ENCODE measurements at regions not wholly inside any gene's neighbourhood (a gene's known extent, or its start where the extent isn't known, plus 50 kb on each side); places are given as distances from the start of the nearest gene placed in this dataset.
"Not testable (repeated sequence)": the region's sequence is repeated elsewhere in the genome, so short reads cannot be mapped to it uniquely, and the experiment has no call there.

GRCh38 chr17:55932973-55933372 lies 182.1 kb downstream of the PCTP start:
- H3K27ac Mint-ChIP-seq = no peak overlapping the region
- H3K36me3 Mint-ChIP-seq (ENCODE audit: low read depth) = no peaks in the 10 kb centered on the region
- H3K4me1 Mint-ChIP-seq (ENCODE audit: low read depth) = no peaks in the 10 kb centered on the region
- no peak overlapping the region for H3K4me3 Mint-ChIP-seq
- peaks cover 3% of the 10 kb centered on the region for H3K27me3 Mint-ChIP-seq
- intact Hi-C loops (cut with micrococcal nuclease) = no loop called here
- H3K9me3 Mint-ChIP-seq = no peaks in the 10 kb centered on the region

- H3K27me3 Mint-ChIP-seq; H3K4me1 Mint-ChIP-seq (ENCODE audit: low read depth); H3K27ac Mint-ChIP-seq; intact Hi-C loops (cut with micrococcal nuclease); H3K4me3 Mint-ChIP-seq; H3K36me3 Mint-ChIP-seq (ENCODE audit: low read depth): not testable (repeated sequence)
- H3K9me3 Mint-ChIP-seq = peaks cover 21% of the 10 kb centered on the region
These were observed 188.4 kb downstream of the PCTP start for GRCh38 chr17:55939181-55939810.

GRCh38 chr17:55959756-55960155 lies 193.5 kb upstream of the ANKFN1 start:
- intact Hi-C loops (cut with micrococcal nuclease) = no loop called here
- H3K4me1 Mint-ChIP-seq (ENCODE audit: low read depth) = peaks cover 20% of the 10 kb centered on the region
- no peaks in the 10 kb centered on the region for H3K9me3 Mint-ChIP-seq
- H3K36me3 Mint-ChIP-seq (ENCODE audit: low read depth) = no peaks in the 10 kb centered on the region
- no peak overlapping the region for H3K27ac Mint-ChIP-seq
- no peak overlapping the region for H3K4me3 Mint-ChIP-seq
- no peaks in the 10 kb centered on the region for H3K27me3 Mint-ChIP-seq

GRCh38 chr17:55961386-55961785 lies 191.9 kb upstream of the ANKFN1 start:
- intact Hi-C loops (cut with micrococcal nuclease) = no loop called here
- H3K27ac Mint-ChIP-seq = no peak overlapping the region
- no peaks in the 10 kb centered on the region for H3K27me3 Mint-ChIP-seq
- H3K4me3 Mint-ChIP-seq = no peak overlapping the region
- H3K4me1 Mint-ChIP-seq (ENCODE audit: low read depth) = peaks cover 20% of the 10 kb centered on the region
- no peaks in the 10 kb centered on the region for H3K36me3 Mint-ChIP-seq (ENCODE audit: low read depth)
- H3K9me3 Mint-ChIP-seq = no peaks in the 10 kb centered on the region

- Mint-ChIP-seq H3K36me3 (ENCODE audit: low read depth) (no peaks in the 10 kb centered on the region), H3K27ac (no peak overlapping the region), H3K4me1 (ENCODE audit: low read depth) (peaks cover 20% of the 10 kb centered on the region), H3K27me3 (no peaks in the 10 kb centered on the region), H3K4me3 (no peak overlapping the region), H3K9me3 (no peaks in the 10 kb centered on the region)
- intact Hi-C loops (cut with micrococcal nuclease) = no loop called here
These were observed 190.3 kb upstream of the ANKFN1 start for GRCh38 chr17:55962951-55963401.

GRCh38 chr17:55964191-55964590 lies 189.1 kb upstream of the ANKFN1 start:
- no peaks in the 10 kb centered on the region for H3K27me3 Mint-ChIP-seq
- no peak overlapping the region for H3K27ac Mint-ChIP-seq
- H3K9me3 Mint-ChIP-seq = no peaks in the 10 kb centered on the region
- H3K4me1 Mint-ChIP-seq (ENCODE audit: low read depth) = peaks cover 14% of the 10 kb centered on the region
- no peaks in the 10 kb centered on the region for H3K36me3 Mint-ChIP-seq (ENCODE audit: low read depth)
- intact Hi-C loops (cut with micrococcal nuclease) = no loop called here
- H3K4me3 Mint-ChIP-seq = no peak overlapping the region

- H3K27ac Mint-ChIP-seq = no peak overlapping the region
- H3K4me3 Mint-ChIP-seq = no peak overlapping the region
- intact Hi-C loops (cut with micrococcal nuclease) = no loop called here
- no peaks in the 10 kb centered on the region for H3K36me3 Mint-ChIP-seq (ENCODE audit: low read depth)
- peaks cover 5% of the 10 kb centered on the region for H3K4me1 Mint-ChIP-seq (ENCODE audit: low read depth)
- no peaks in the 10 kb centered on the region for H3K9me3 Mint-ChIP-seq
- no peaks in the 10 kb centered on the region for H3K27me3 Mint-ChIP-seq
These were observed 188.2 kb upstream of the ANKFN1 start for GRCh38 chr17:55965051-55965450.

- H3K9me3 Mint-ChIP-seq = no peaks in the 10 kb centered on the region
- H3K36me3 Mint-ChIP-seq (ENCODE audit: low read depth) = no peaks in the 10 kb centered on the region
- intact Hi-C loops (cut with micrococcal nuclease) = no loop called here
- no peak overlapping the region for H3K4me3 Mint-ChIP-seq
- H3K27me3 Mint-ChIP-seq = peaks cover 3% of the 10 kb centered on the region
- H3K27ac Mint-ChIP-seq = no peak overlapping the region
- H3K4me1 Mint-ChIP-seq (ENCODE audit: low read depth) = no peaks in the 10 kb centered on the region
These were observed 183.5 kb upstream of the ANKFN1 start for GRCh38 chr17:55969562-55970324.

GRCh38 chr17:55978578-55978977 lies 174.7 kb upstream of the ANKFN1 start:
- Mint-ChIP-seq H3K27me3 (no peaks in the 10 kb centered on the region), H3K4me3 (no peak overlapping the region), H3K36me3 (ENCODE audit: low read depth) (no peaks in the 10 kb centered on the region), H3K27ac (no peak overlapping the region), H3K4me1 (ENCODE audit: low read depth) (no peaks in the 10 kb centered on the region), H3K9me3 (peaks cover 10% of the 10 kb centered on the region)
- intact Hi-C loops (cut with micrococcal nuclease) = no loop called here

- no peaks in the 10 kb centered on the region for H3K4me1 Mint-ChIP-seq (ENCODE audit: low read depth)
- no peak overlapping the region for H3K4me3 Mint-ChIP-seq
- H3K9me3 Mint-ChIP-seq = peaks cover 10% of the 10 kb centered on the region
- intact Hi-C loops (cut with micrococcal nuclease) = no loop called here
- no peak overlapping the region for H3K27ac Mint-ChIP-seq
- H3K27me3 Mint-ChIP-seq = no peaks in the 10 kb centered on the region
- H3K36me3 Mint-ChIP-seq (ENCODE audit: low read depth) = no peaks in the 10 kb centered on the region
These were observed 170.2 kb upstream of the ANKFN1 start for GRCh38 chr17:55983096-55983495.

GRCh38 chr17:55986817-55987216 lies 166.5 kb upstream of the ANKFN1 start:
- H3K36me3 Mint-ChIP-seq (ENCODE audit: low read depth) = no peaks in the 10 kb centered on the region
- H3K4me3 Mint-ChIP-seq = no peak overlapping the region
- no peaks in the 10 kb centered on the region for H3K4me1 Mint-ChIP-seq (ENCODE audit: low read depth)
- no peak overlapping the region for H3K27ac Mint-ChIP-seq
- peaks cover 8% of the 10 kb centered on the region for H3K27me3 Mint-ChIP-seq
- intact Hi-C loops (cut with micrococcal nuclease) = no loop called here
- no peaks in the 10 kb centered on the region for H3K9me3 Mint-ChIP-seq

GRCh38 chr17:55988861-55989260 lies 164.4 kb upstream of the ANKFN1 start:
- Mint-ChIP-seq H3K36me3 (ENCODE audit: low read depth) (no peaks in the 10 kb centered on the region), H3K27ac (no peak overlapping the region), H3K4me3 (no peak overlapping the region), H3K9me3 (no peaks in the 10 kb centered on the region), H3K27me3 (peaks cover 8% of the 10 kb centered on the region), H3K4me1 (ENCODE audit: low read depth) (no peaks in the 10 kb centered on the region)
- intact Hi-C loops (cut with micrococcal nuclease) = no loop called here

GRCh38 chr17:55990332-55991006 lies 162.8 kb upstream of the ANKFN1 start:
- Mint-ChIP-seq H3K27me3 (peaks cover 8% of the 10 kb centered on the region), H3K36me3 (ENCODE audit: low read depth) (no peaks in the 10 kb centered on the region), H3K4me3 (no peak overlapping the region), H3K27ac (no peak overlapping the region), H3K4me1 (ENCODE audit: low read depth) (no peaks in the 10 kb centered on the region), H3K9me3 (no peaks in the 10 kb centered on the region)
- intact Hi-C loops (cut with micrococcal nuclease) = no loop called here

- Mint-ChIP-seq H3K27ac (no peak overlapping the region), H3K9me3 (no peaks in the 10 kb centered on the region), H3K36me3 (ENCODE audit: low read depth) (no peaks in the 10 kb centered on the region), H3K4me3 (no peak overlapping the region), H3K4me1 (ENCODE audit: low read depth) (no peaks in the 10 kb centered on the region), H3K27me3 (no peaks in the 10 kb centered on the region)
- intact Hi-C loops (cut with micrococcal nuclease) = no loop called here
These were observed 156.4 kb upstream of the ANKFN1 start for GRCh38 chr17:55996826-55997225.
